Activated T-cell treated with anti-CD3 and anti-CD28 coated beads for 1 hour (primary cell): ENCODE measurements at regions not wholly inside any gene's neighbourhood (a gene's known extent, or its start where the extent isn't known, plus 50 kb on each side); places are given as distances from the start of the nearest gene placed in this dataset.

Experiments
- DNase-seq: peaks from one replicate; pipeline ENCODE4 v3.0.0-alpha.2; 2020; ENCODE audit warnings: low read depth

DNA sequence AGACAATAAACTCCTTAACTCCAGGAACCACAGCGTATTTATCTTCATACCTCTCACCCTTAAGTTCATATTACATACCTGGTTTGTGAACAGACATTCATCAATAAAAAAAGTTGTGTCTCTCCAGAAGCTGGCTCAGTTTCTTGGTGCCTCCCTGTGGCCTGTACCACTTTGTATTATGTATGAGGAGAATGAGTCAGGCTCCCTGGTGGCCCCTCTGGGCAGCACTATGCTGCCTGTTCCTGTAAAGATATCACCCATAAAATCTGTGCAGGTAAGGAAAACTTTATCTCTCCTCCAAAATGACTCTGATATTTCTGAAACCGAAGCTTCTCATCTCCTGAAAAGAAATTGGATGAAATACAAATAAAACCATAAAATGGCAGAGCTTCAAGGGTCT is 198.4 kb upstream of the NT5C1B start:
- no peak for DNase-seq

- no peak for DNase-seq
Measured at GRCh38 chr2:18784245-18784644, 194.9 kb upstream of the NT5C1B start.

- no peak for DNase-seq
Measured at GRCh38 chr2:18781541-18782280, 192.3 kb upstream of the NT5C1B start.

GRCh38 chr2:18777250-18777812 is 188.0 kb upstream of the NT5C1B start:
- DNase-seq, result no peak

DNA sequence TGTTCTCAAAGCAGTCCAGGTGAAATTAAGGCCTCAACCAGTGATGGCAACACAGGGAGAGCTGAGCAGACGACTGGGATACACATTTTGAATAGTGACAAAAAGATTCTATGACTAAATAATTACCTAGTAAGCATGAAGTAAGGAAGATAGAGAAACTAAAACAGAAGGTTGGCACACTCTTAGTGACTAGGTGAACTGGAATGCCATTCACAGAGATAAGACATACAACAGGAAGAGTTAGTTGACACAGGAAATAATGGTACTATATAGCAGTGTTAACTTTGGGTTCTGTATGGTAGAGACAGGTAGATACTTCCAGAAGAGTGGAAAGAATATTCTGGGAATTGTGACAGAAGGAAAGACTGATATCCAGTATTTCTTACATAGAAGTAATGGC is 181.8 kb upstream of the NT5C1B start:
- DNase-seq, result no peak

GRCh38 chr2:18763338-18763737 is 174.0 kb upstream of the NT5C1B start:
- no peak for DNase-seq

- no peak for DNase-seq
Measured at GRCh38 chr2:18762667-18763066, 173.3 kb upstream of the NT5C1B start.

GRCh38 chr2:18754286-18754685 is 164.9 kb upstream of the NT5C1B start:
- no peak for DNase-seq

- DNase-seq, result no peak
Measured at GRCh38 chr2:18753722-18754121, 164.4 kb upstream of the NT5C1B start.

DNA sequence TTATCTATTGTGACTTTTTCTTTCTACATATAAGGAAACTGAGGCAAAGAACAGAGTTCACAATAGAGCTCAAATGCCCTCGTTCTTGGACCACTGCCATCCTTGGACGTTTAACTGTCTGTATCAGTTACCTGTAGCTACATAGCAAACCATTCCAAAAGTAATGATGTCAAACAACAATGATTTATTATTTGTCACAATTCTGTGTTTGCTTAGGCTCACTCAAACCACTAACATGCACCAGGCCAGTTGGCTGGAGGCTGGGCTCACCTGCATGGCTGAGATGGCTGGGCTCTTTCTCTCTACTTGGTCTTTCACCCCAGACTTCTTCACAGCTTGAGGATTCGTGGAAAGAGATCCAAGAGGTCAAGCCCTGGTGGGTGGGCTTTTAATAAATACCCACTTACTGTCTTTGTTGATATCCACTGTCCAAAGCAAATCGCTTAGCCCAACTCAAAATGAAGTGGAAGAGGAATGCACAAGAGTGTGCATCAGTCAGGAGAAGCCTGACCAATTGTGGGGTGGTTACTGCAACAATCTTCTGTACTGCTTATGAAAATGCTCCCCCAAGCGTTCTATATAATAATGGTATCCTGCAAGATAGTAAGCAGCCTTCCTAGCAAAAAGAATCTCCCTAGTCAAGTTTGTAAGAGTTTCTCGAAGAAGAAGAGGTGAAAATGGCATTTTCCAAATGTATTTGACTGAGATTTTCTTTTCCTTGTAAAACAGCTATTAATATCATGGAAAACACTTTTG is 163.5 kb upstream of the NT5C1B start:
- no peak for DNase-seq

- DNase-seq, result no peak
Measured at GRCh38 chr2:18752022-18752493, 162.7 kb upstream of the NT5C1B start.

DNA sequence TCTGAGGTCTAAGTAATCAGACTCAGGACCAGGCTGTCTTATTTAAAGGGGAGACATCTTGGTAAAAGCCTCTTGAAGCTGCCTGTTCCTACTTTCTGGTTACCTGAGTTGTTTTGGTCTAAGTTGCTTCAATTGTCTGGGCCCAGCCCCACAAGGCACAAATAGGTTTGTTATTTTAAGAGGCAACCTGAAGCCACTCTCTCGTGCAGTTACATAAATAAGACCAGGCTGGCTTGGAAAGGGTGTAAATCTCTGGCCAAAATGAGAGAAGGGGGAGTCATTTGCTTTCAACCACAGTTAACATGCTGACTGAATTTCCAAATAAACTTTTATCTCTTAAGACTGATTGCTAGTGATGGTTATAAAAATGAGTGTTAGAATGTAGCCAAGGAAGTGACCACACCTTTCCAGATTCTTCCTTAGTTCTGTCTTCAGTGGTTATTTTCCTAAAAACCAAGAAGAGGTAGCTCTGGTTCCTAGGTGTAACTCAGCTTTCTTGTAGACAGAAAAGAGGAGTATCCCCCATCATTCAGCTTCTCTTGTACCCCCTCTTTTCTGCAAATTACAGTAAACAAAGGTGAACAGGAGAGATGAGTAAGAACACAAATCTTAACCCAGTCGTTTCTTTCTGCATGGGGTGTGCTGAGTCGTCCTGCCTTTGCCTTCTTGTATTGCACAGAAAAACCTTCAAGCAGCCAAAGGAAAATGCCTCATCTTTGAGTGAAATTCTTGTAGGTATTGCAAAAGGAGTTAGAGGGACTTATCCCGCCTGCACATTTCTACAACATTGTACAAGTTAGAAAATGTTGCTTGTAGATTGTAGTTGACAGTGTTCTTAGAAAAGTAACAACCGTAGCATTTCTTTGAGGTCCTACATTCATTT is 161.5 kb upstream of the NT5C1B start:
- DNase-seq, result no peak

GRCh38 chr2:18749912-18750526 is 160.7 kb upstream of the NT5C1B start:
- DNase-seq, result peak; percentile 16

DNA sequence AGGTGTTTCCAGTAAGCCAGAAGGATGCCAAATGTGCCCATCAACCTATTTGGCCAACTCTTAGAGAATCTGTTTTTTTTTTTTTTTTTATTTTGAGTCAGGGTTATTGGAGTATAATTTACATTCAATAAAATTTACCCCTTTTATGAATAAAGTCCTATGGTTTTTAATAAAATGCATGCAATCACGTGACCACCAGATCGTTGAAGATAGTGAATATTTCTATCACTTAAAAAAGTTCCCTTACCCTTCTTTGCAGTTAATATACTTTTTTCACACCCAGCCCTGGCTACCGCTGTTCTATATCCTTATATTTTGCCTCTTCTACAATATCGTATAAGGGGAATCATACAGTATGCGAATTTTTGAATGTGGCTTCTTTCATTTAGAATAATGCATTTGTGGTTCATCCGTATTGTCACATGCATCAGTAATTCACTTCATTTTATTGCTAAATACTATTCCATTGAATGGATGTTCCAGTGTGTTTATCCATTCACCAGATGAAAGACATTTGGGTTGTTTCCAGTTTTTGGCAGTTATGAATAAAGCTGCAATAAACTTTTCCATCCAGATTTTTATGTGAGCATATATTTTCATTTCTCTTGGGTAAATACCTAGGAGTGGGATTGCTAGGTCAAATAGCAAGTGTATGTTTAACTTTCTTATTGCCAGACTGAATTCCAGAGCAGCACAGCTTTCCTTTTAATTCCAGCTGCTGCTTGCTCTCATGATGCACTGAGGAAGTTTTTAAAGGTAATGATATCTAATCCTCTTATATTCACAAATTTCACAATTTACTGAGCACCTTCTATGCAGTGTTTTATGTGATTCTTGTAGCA is 156.3 kb upstream of the NT5C1B start:
- no peak for DNase-seq

GRCh38 chr2:18741895-18742732 is 152.7 kb upstream of the NT5C1B start:
- no peak for DNase-seq

DNA sequence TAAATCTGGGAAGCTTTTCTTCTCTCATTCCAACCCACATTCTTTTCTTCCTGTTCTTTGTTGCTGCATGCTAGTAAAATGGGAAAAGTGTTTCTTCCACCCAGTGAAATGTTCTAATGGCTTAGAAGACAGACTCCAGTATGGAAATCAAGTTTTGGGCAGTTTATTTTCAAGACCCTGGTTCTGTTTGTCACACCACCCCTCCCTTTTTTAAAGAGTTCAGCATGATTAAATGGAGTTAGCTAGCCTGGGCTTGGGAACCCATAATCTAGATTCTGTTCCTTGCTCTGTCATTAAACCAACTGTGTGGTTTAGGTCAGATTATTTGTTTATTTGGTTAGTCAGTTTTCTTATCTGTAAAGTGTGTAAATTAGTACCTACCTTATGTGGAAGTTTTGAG is 151.8 kb upstream of the NT5C1B start:
- DNase-seq, result no peak

DNA sequence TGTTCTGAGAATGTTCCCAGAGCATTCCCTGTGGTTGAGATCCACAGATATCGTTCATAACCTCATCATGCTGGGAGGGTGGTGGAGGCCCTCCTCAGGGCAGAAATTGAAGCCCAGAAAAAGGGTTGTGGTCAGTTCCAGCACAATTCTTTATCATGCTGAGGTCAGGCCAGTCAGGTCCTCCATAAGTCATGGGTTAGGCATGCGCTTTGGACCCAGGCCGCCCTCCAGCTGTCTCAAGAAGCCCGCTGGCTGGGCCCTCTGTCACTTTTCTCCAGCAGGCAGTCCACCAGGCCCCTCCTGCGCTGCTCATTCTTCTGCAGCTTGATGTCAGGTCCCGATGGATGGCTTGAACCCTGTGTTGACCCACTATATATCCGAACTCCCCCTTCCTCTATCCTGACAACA is 151.1 kb upstream of the NT5C1B start:
- DNase-seq, result no peak

- no peak for DNase-seq
Measured at GRCh38 chr2:18731666-18732065, 142.3 kb upstream of the NT5C1B start.

DNA sequence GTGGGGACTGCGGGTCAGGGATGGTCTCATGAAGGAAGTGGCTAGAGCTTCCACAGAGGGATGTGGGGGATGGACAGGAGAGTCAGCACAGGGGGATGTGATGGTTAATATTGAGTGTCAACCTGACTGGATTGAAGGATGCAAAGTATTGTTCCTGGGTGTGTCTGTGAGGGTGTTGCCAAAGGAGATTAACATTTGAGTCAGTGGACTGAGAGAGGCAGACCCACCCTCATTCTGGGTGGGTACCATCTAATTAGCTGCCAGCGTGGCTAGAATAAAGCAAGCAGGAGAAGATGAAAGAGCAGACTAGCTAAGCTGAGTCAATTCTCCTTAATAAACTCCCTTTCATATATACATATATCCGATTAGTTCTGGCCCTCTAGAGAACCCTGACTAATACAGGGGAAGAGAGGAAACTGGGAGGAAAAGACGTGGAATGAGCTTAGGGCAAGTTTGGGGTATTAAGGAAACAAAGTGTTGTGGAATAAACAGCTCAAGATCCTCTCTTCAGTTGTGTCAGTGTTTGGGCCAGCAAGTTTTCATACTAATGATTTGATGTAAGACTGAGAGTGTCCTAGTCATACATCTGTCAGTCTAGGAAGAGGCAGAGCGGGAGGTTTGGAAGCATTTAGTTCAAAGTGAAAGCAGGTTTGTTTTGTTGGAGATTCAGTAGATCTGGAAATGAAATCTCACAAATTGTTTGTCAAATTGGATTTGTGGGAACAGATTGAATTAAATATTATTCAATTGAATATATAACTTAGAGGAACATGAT is 135.2 kb upstream of the NT5C1B start:
- DNase-seq, result no peak
